GM23248 (cell line): ENCODE measurements at regions not wholly inside any gene's neighbourhood (a gene's known extent, or its start where the extent isn't known, plus 50 kb on each side); places are given as distances from the start of the nearest gene placed in this dataset.

Experiments used
- EZH2 ChIP-seq: fragments of 200-600 bp; sonication (generic); IDR thresholded peaks from 2 replicates; pipeline ENCODE4 v1.6.1; 2018; ENCODE audit warnings: antibody characterized with exemption, mild to moderate bottlenecking; ENCODE audit not compliant: insufficient read depth, poor library complexity, severe bottlenecking
- EZH2phosphoT487 ChIP-seq: fragments of 200-600 bp; sonication (generic); IDR thresholded peaks from 2 replicates; pipeline ENCODE4 v1.6.1; 2018; ENCODE audit warnings: antibody characterized with exemption, moderate library complexity, mild to moderate bottlenecking, low read depth; ENCODE audit not compliant: insufficient read depth

GRCh38 chr10:111885046-111885445 is 298.5 kb downstream of the GPAM start:
- TF ChIP-seq EZH2 (no peak), EZH2phosphoT487 (no peak)
